IPS DF 4.7 (cell line): ENCODE measurements at regions not wholly inside any gene's neighbourhood (a gene's known extent, or its start where the extent isn't known, plus 50 kb on each side); places are given as distances from the start of the nearest gene placed in this dataset.
A peak's percentile ranks its signal among the peaks of the same experiment; 100 is the strongest.

Experiments
- DNase-seq: peaks from one replicate; pipeline ENCODE4 v3.0.0-alpha.2; 2013; ENCODE audit warnings: low spot score; ENCODE audit errors: extremely low read depth

DNA sequence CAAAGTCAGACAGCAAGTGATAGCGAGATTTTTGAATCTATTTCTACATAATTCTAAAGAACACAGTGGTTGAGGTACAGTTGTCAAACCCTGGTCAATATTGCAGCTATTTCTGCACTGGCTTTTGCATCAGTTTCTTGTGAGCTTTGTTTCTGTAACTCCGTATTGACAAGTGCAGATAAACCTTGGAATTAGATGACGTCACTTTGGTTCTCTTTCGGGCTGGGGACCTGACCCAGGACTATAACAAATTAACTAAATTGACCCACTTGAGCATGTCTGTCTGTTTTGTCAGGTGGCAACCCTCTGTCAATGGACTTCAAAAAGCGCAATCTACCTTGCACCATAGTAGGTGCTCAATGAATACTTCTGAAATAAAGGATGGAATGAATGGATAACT, 418.4 kb upstream of the SGCD start:
- DNase-seq = no peak

DNA sequence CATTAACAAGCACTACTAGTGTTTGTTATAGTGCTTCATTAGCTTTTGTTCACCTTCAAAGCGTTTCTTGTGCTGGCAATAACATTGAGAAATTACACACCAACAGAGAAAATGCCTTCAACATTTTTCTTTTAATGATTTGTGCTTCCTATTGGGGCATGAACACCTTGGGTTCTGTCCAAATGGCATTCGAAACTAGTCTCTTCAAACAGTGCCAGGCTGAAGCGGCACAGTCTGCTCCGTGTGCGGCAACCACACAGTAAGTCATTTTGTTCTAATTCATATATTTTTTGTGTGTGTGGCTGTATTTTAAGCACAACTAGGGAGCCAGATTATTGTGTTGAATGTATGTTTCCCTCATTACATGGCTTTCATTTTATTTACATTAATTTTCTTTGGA, 414.7 kb upstream of the SGCD start:
- no peak for DNase-seq

DNA sequence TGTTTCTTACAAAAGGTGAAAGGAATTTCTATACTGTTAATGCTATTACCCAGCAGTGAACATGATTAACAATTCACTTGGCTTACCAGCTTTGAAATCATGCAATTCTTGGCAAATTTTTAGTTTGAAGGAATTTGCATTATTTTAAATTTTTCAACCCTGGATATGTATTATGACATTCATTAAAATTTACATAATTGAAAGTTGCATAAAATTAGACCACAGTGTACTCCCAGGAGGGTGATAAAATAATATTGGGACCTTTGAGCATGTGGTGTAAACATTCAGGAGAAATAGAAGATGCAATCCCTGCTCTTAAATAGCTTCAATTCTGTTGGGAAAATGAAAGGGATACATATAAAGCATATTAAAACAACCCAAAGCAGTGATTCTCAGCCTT, 412.2 kb upstream of the SGCD start:
- no peak for DNase-seq

DNA sequence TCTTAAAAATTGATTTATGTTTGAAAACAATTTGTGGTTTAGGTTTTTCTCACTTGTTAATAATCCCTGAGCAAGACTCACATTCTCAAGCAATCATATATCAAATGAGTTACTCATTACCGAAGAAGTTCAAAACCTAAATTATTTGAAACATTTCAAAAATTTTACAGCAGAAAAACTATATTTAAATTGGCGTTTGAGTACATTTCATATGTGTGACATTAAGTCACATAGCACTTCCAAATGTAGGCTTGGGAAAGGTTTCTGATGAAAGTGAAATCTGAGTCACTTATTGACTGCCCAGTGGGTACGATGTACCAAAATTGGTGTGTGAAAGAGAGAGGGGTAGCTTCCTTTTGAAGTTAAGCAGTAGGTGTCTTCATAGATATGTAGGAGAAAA, 411.4 kb upstream of the SGCD start:
- DNase-seq = no peak

DNA sequence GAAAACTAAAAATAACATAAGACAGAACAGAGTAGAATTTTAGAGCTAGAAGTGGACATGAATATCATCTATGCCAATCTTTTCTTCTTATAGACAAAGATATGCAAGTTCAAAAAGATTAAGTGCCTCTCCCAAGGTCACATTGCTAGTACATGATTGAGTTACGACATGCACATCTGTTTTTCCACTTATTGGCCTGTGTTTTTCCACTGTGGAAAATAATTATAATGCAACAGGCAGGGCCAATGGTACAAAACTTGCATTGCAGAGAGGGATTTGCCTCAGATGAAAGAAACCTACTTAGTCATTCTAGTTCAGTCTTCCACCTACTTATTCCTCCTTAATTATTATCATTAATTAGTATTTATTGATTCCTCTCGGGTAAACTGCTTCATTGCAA, 407.8 kb upstream of the SGCD start:
- no peak for DNase-seq

DNA sequence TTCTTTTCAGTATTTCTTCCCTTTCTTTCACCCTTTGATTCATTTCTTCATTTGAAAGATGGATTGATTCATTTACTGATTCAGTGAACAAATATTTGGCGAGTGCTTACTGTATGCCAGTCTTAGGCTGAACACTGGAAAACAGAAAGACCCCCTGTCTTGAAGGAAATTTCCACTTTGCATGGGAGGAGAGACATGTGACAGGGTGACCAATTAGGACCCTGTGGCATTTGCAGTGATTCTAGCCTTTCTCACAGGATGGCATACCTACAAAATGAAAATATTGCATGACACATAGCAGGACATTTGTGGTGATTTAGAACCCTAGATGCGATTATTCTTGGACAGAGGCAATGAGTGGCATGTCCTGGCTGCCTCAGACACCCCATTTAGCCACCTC, 407.2 kb upstream of the SGCD start:
- no peak for DNase-seq

DNA sequence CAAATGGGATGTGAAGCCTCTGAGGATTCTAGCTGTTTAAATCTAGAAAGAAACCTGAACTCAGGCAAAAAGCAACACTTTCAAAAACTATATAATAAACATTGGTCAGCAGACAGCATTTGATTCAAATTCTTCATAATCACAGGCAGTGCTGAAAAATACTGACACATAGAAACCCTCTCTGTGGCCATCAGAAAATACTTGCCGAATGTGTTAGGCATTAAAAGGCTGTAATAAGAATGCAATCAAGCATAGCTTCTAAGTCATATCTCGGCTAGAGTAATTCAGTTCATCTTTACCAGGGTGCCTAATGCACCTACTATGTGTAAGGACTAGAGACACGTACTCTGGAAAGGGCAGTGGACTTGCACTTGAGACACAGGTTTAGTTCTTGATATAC, 405.3 kb upstream of the SGCD start:
- DNase-seq = no peak

DNA sequence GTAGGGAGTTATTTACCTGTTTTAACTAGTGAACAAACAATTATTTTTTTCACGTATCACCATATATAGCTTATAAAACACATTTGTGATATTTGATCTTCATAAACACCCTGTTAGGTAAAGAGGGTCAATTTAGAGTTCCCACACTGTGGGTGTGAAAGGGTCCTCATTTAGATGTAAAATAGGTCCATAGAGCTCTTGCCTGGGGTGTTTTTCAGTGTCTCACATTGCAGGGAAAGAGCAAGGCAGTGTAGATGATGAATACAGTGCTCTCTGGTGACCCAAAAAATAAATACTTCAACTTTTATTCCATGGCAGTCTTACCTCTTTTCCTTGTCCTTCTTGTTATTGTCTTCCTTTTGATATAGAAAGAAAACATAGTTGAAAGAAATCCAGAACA, 403.2 kb upstream of the SGCD start:
- no peak for DNase-seq

DNA sequence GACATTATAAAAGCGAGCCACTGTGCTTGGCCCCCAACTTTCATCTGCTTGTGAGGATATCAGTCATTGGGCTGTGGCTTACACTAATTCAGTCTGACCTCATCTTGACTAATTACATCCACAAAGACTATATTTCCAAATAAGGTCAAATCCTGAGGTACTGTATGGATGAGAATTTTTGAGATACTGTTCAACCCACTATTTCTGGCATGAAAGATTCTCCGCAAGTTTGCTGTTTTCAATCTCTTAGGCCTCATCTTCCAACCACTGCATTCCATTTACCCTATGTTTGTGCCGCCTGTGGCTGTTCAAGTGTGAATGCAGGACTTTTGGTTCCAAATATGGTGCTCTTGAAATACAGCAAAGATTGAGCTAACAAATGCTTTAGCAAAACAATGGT, 400.9 kb upstream of the SGCD start:
- DNase-seq = no peak

DNA sequence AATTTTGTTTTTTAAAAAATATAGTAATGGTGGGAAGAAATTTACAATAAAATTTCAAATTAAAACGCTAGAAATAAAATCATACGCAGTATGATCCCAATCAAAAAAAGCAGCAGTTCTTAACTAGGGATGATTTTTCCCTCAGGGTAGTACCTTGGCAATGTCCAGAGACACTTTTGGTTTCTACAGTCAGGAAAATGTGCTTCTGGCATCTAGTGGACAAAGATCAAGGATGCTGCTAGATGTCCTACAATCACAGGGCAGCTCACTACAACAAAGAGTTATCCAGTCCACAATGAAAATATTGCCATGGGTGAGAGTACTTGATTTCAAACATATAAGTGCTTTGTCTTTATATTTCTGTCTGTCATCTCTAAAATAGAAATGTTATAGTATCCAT, 400.2 kb upstream of the SGCD start:
- DNase-seq = no peak

DNA sequence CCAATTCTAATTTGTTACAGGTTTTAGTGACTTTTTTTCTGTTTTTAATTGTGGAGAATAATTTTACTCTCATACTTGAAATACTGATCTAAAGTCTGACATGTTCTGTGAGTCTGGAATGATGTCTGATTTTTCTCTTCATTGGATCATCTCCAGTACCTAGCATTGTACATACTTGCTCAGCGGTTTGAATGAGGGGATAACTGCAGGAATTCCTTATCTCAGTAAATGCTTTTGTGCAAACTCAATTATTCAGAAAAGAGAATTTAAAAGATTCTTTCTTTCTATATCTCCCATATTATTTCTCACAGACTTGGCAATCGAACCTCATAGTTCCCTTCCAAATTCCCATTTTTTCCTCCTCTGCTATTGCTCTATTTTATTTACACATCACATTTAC, 397.9 kb upstream of the SGCD start:
- no peak for DNase-seq

DNA sequence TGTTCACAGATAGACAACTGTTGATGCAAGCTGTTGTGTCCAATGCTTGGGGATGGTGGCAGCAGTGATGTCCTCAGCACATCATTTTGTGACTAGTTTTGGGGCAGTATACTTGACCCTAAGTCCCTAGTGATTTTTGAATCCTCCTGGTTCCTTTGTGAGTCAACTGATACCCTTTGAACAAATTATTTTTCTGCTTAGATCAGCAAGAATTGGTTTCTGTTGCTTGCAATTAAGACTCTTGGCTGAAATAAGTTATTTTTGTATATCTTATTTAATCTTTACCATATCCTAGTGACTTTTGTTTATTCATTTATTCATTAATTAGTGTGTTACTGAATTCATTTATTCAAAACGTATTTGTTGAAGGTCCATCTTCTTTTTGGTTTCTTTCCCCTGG, 392.0 kb upstream of the SGCD start:
- DNase-seq = no peak

DNA sequence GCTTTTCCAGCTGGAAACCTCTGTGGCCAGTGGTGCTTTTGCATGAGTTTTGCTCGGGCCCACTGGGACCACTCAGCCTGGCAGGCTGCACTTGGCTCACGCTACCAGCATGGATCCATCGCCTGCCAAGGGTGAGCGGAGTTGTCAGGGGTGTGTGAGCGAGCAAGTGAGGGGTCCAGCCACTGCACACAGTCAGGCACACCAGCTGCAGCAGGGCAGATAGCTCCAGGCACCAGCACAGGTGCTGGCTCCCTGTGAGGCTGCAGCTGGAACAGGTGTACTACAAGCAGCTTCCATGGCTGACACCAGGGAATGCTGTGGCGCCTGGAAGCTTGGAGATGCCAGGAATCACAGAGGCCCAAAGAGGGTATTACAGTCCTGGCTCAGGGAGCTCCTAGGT, 391.2 kb upstream of the SGCD start:
- DNase-seq = no peak

DNA sequence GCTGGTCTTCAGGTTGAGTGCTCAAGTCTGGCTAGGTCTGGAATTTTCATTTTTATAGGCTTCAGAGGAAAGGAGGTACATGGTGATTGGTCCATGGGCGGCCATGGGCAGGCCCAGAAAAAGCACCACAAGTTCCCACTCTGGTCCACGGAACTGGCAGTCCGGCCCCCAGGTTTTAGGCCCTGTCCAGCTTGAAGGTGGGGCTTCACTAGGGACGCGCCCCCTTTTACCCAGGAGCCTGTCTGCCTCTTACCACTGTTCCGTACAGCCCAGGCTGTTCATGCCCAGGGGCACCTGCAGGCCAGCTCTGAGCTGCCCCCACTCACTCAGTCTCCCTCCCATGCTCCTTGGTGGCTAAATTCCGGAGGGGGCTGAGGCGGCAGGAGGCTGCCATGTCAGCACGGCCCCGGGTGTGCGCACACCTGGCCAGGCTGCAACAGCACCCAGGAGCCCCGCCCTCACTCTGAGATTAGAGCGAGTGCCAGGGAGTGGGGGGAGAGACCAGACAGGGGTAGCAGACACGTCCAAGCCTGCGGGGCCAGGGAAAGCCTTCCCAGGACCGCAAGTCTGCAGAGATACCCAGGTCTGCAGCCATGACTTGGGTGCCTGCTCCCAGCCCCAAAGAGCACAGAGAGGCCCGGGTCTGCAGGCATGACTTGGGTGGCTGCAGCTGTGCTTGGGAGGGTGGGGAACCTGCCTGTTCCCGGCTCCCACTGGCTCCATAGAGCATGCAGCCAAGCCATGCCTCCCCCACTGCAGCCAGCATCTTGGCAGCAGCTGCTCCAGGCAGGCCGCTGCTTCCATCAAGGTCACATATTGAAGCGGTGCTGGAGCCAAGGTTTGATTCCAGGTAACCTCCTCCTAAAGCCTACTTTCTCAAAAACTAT, 390.2 kb upstream of the SGCD start:
- DNase-seq = no peak

DNA sequence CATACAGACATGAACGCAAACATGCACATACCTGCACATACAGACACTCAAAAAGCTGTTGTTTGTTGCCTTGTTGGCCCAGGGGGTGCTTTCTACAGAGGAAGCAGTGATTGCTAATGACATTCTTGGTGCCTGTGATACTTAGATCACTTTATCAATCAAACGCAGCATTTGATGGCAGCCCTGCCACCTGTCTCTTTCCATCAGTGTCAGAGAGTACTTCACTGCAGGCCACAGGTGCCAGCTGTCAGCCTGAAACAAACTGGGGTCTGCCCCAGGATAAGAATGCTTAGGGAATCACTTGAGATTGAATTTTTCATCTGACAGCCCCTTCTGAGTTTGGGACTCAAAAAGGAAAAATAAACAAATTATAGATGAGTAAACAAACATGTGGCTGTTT, 388.9 kb upstream of the SGCD start:
- no peak for DNase-seq

DNA sequence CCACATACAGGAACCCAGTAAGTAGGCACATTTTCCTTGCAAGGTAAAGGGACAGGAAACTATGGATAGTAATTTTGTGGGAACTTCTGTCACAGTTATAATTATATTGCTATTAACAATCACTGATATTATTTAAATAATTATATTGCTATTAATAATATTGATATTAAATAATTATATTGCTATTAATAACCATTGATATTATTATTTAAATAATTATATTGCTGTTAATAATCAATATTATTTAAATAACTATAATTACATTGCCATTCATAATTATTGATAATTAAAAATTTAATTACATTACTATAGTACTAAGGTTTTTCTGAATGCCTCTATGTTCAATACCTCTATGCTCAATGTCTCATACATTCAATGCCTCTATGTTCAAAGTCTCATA, 385.6 kb upstream of the SGCD start:
- DNase-seq = no peak

DNA sequence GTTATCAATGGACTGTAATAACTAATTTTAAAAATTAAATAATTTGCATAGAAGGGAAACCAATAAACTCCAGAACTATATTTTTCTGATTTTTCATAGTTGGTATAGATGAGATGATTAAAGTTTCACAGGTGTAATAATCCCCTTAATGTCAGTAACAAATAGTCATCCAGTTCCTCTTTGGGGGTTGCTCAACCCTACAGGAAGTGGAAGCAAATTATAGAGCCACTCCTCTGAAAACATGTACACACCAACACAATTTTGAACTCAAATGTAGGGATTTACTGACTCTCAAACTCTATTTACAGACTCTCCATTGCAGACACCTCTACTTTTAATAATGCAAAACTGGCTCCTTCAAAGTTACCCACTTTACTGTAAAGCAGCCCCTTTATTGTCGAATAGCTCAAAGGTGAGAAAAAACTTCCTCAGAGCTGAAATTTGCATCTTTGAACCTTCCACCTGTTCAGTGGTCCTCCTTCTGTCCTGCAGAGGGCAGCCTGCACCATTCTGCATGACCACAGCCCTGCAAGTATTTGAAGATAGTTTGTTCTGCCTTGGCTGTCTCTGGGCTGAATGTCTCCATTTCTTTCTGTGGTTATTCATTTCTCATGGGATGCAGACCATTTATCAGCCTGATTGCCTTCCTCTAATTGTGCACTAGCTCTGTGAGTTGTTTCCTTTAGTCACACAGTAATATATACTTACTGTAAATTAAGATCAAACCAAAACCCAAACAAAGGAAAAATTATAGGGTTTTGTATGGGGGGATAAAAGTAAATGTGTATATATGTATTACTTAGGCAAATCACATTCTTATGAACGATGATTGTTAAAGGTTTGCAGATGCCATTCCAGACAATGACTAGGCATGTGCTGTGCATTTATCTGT, 383.2 kb upstream of the SGCD start:
- peak; percentile 16 for DNase-seq

DNA sequence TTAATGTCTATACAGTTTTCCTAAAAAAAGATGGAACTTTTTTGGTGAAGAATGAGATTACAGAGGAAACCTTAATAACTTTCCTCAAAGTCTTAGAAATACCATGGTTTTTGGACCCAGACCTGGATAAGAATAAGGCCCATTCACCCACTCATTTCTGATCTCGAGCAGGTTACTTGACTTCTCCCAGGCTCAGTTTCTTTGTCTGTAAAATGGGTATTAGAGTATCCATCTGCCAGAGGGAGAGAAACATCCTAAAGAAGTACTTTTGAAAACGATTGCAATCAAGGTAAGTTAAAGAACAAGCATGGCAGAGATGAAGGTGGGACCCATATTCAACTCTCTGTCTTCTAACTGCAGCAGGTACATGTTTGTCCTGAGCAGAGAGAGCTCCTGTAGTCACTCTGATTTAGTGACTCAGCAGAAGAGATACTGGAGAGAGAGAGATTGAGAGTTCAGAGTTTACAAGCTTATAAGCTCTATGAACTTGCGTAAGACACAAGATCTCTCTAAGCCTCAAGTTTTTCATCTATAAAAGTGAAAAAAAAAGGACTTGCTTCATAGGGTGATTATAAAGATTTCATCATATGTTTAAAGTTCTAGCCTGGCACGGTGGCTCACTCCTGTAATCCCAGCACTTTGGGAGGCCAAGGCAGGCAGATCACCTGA, 379.4 kb upstream of the SGCD start:
- DNase-seq = no peak

DNA sequence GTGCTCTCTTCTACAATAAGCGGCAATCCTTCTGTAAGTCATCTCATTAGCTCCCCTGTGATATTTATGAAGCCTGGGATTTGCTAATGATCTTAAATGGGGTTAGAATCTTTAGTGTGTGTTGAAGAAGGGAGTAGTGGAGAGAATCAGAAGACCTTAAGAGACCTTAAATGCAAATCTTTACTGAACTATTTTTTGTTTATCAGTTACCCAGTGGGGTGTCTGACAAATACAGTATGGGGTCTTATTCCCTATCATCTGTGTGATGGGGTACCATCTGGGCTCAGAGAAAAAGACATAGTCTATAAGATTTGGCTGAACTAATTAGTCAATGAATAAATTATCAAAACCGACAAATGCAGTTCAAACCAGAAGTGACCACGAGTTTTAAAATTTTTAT, 378.4 kb upstream of the SGCD start:
- DNase-seq = no peak

DNA sequence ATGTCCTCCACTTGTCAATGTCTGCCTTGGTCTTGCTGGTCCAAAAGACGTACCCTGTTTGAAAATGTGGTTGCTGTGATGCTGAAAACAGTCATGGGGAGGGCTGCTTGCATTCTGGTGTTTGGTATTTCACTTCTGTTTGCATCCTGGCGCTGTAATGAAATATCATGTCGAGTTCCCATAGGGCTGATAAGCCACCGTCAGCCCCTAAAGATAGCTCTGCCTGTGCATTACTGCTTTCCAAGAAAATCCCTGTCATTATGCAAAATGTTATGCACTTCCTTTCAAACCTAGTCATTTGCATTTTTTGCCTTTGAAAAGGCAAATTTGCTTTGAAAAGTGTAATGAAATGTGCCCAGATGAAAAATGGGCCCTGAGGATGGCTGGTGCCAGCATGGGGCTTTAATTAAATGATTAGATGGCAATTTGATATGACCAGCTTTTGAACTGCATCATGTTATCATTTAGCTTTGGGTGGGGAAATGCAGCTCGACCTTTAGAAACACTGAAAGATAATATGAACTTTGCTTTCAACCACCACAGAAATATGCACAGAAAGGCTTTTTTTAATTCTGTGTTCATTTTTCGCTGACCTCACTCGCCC, 374.4 kb upstream of the SGCD start:
- DNase-seq = no peak

DNA sequence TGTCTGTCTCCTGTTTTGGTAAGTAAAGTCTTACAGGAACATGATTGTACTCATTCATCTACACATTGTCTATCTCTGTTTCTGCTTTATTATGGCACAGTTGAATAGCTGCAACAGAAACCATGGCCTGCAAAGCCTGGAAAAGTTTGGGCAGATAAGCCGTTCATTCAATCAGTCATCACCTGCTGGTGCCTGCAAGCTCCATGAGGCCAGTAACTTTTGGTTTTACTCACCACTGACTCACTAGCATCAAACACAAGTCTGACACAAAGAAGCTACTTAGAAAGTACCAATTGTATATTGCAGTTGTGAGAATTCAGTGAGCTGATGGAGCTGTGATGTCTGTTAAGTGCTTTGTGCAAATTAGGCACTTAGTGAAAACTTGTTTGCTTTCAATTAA, 373.6 kb upstream of the SGCD start:
- DNase-seq = no peak
